ENCODE measurements at regions not wholly inside any gene's neighbourhood (a gene's known extent, or its start where the extent isn't known, plus 50 kb on each side); places are given as distances from the start of the nearest gene placed in this dataset.
"Not testable (repeated sequence)": the region's sequence is repeated elsewhere in the genome, so short reads cannot be mapped to it uniquely, and the experiment has no call there.

- TF ChIP-seq POLR2A (IDR thresholded peaks at IDR 0.05): no peak
- TF ChIP-seq CTCF (IDR thresholded peaks at IDR 0.05): no peak
- no peak for TF ChIP-seq EP300 (IDR thresholded peaks at IDR 0.05)
Measured at GRCh38 chr3:20645340-20645739, 459.3 kb upstream of the SGO1 start.

GRCh38 chr3:20637729-20638128, 451.7 kb upstream of the SGO1 start:
- H3K4me3 ChIP-seq: no peak overlapping the region
- TF ChIP-seq POLR2A (IDR thresholded peaks at IDR 0.05) (no peak), CTCF (IDR thresholded peaks at IDR 0.05) (no peak), EP300 (IDR thresholded peaks at IDR 0.05) (no peak)
- peaks cover 0 to 3% (median 0%) of the 10 kb centered on the region in 4 donors for H3K9me3 ChIP-seq
- no peak overlapping the region for H3K27ac ChIP-seq
- no peaks in the 10 kb centered on the region for H3K4me1 ChIP-seq
- no peaks in the 10 kb centered on the region for H3K36me3 ChIP-seq
- DNase-seq (ENCODE audit: low spot score in 2 of 2): no peak
- H3K27me3 ChIP-seq: no peaks in the 10 kb centered on the region

More at GRCh38 chr3:20645340-20645739, 459.3 kb upstream of the SGO1 start:
- DNase-seq (ENCODE audit: low spot score in 2 of 2): no peak
- WGBS, 2 donors: 37 to 40% methylated on average over 3 of the region's 3 CpGs
- Histone ChIP-seq H3K27me3 (no peaks in the 10 kb centered on the region), H3K4me3 (no peak overlapping the region), H3K36me3 (no peaks in the 10 kb centered on the region), H3K4me1 (no peaks in the 10 kb centered on the region), H3K27ac (no peak overlapping the region), H3K9me3 (peaks cover 0 to 3% (median 0%) of the 10 kb centered on the region in 4 donors)

- Histone ChIP-seq H3K27me3 (no peaks in the 10 kb centered on the region), H3K27ac (no peak overlapping the region), H3K4me3 (no peak overlapping the region), H3K4me1 (no peaks in the 10 kb centered on the region), H3K36me3 (no peaks in the 10 kb centered on the region), H3K9me3 (peaks cover 0 to 28% (median 3%) of the 10 kb centered on the region in 4 donors)
- TF ChIP-seq EP300 (IDR thresholded peaks at IDR 0.05): no peak
- no peak for TF ChIP-seq CTCF (IDR thresholded peaks at IDR 0.05)
- TF ChIP-seq POLR2A (IDR thresholded peaks at IDR 0.05): no peak
- 90 to 93% methylated on average over 6 of the region's 6 CpGs for WGBS, 2 donors
- DNase-seq (ENCODE audit: low spot score in 2 of 2): no peak
Measured at GRCh38 chr3:20622304-20622703, 436.3 kb upstream of the SGO1 start.

- not testable (repeated sequence) for H3K36me3 ChIP-seq; H3K27ac ChIP-seq; H3K4me3 ChIP-seq; H3K4me1 ChIP-seq; H3K27me3 ChIP-seq; DNase-seq (ENCODE audit: low spot score in 2 of 2)
- WGBS, 2 donors: 60 to 63% methylated on average over 3 of the region's 3 CpGs
- peaks cover 0 to 58% (median 4%) of the 10 kb centered on the region in 4 donors for H3K9me3 ChIP-seq
Measured at GRCh38 chr3:20618621-20619020, 432.6 kb upstream of the SGO1 start.

GRCh38 chr3:20618181-20618580, 432.2 kb upstream of the SGO1 start:
- peaks cover 0 to 62% (median 4%) of the 10 kb centered on the region in 4 donors for H3K9me3 ChIP-seq
- not testable (repeated sequence) for H3K4me1 ChIP-seq; H3K36me3 ChIP-seq; H3K27ac ChIP-seq; DNase-seq (ENCODE audit: low spot score in 2 of 2); H3K27me3 ChIP-seq; H3K4me3 ChIP-seq
- WGBS, 2 donors: 59 to 60% methylated on average over 7 of the region's 7 CpGs

- peaks cover 0 to 70% (median 6%) of the 10 kb centered on the region in 4 donors for H3K9me3 ChIP-seq
- H3K36me3 ChIP-seq; DNase-seq (ENCODE audit: low spot score in 2 of 2); H3K4me1 ChIP-seq; H3K27me3 ChIP-seq; H3K4me3 ChIP-seq; H3K27ac ChIP-seq: not testable (repeated sequence)
Measured at GRCh38 chr3:20615982-20616381, 430.0 kb upstream of the SGO1 start.

- DNase-seq (ENCODE audit: low spot score in 2 of 2): no peak
- no peak for TF ChIP-seq POLR2A (IDR thresholded peaks at IDR 0.05)
- TF ChIP-seq EP300 (IDR thresholded peaks at IDR 0.05): no peak
- TF ChIP-seq CTCF (IDR thresholded peaks at IDR 0.05): no peak
- H3K9me3 ChIP-seq: peaks cover 0 to 75% (median 8%) of the 10 kb centered on the region in 4 donors
- H3K36me3 ChIP-seq: no peaks in the 10 kb centered on the region
- no peaks in the 10 kb centered on the region for H3K27me3 ChIP-seq
- H3K4me3 ChIP-seq: no peak overlapping the region
- 74 to 90% methylated on average over 5 of the region's 5 CpGs for WGBS, 2 donors
- H3K27ac ChIP-seq: no peak overlapping the region
- no peaks in the 10 kb centered on the region for H3K4me1 ChIP-seq
Measured at GRCh38 chr3:20608054-20608738, 422.2 kb upstream of the SGO1 start.

Data from tibial nerve (tissue), 4 donors.